ENCODE measurements at regions not wholly inside any gene's neighbourhood (a gene's known extent, or its start where the extent isn't known, plus 50 kb on each side); places are given as distances from the start of the nearest gene placed in this dataset.
"Not testable (repeated sequence)": the region's sequence is repeated elsewhere in the genome, so short reads cannot be mapped to it uniquely, and the experiment has no call there.

- not testable (repeated sequence) for H3K9me3 ChIP-seq (ENCODE audit: control insufficient read depth, low read depth, low read length); DNase-seq; H3K27me3 ChIP-seq (ENCODE audit: control insufficient read depth, insufficient read depth, low read length); H3K36me3 ChIP-seq (ENCODE audit: control insufficient read depth, insufficient read depth, low read length); H3K4me3 ChIP-seq (ENCODE audit: low read length)
- H3K4me1 ChIP-seq (ENCODE audit: control insufficient read depth, insufficient read depth, low read length) = peaks cover 19% of the 10 kb centered on the region
- WGBS (ENCODE audit: insufficient coverage, low lambda C conversion rate) = 100% methylated on average over 1 of the region's 2 CpGs
- peak overlapping the region; percentile 53 for H3K27ac ChIP-seq (ENCODE audit: low read length)
Measured at GRCh38 chr11:3583476-3583875, 58.3 kb downstream of the ART5 start.

GRCh38 chr11:3581389-3581725 lies 60.4 kb downstream of the ART5 start:
- DNase-seq; H3K27ac ChIP-seq (ENCODE audit: low read length); H3K27me3 ChIP-seq (ENCODE audit: control insufficient read depth, insufficient read depth, low read length); H3K9me3 ChIP-seq (ENCODE audit: control insufficient read depth, low read depth, low read length); H3K36me3 ChIP-seq (ENCODE audit: control insufficient read depth, insufficient read depth, low read length): not testable (repeated sequence)
- H3K4me1 ChIP-seq (ENCODE audit: control insufficient read depth, insufficient read depth, low read length) = peaks cover 19% of the 10 kb centered on the region
- WGBS (ENCODE audit: insufficient coverage, low lambda C conversion rate) = no CpG with 5 or more reads among the region's 10 CpGs
- peak overlapping the region; percentile 33 for H3K4me3 ChIP-seq (ENCODE audit: low read length)

GRCh38 chr11:3580487-3581388 lies 61.1 kb downstream of the ART5 start:
- peak overlapping the region; percentile 51 for H3K4me3 ChIP-seq (ENCODE audit: low read length)
- DNase-seq = peak in 1 of 2 donors; percentile 59
- peak overlapping the region; percentile 76 for H3K27ac ChIP-seq (ENCODE audit: low read length)
- H3K9me3 ChIP-seq (ENCODE audit: control insufficient read depth, low read depth, low read length); H3K27me3 ChIP-seq (ENCODE audit: control insufficient read depth, insufficient read depth, low read length); H3K36me3 ChIP-seq (ENCODE audit: control insufficient read depth, insufficient read depth, low read length): not testable (repeated sequence)
- WGBS (ENCODE audit: insufficient coverage, low lambda C conversion rate) = no CpG with 5 or more reads among the region's 92 CpGs
- H3K4me1 ChIP-seq (ENCODE audit: control insufficient read depth, insufficient read depth, low read length) = peaks cover 19% of the 10 kb centered on the region

DNA sequence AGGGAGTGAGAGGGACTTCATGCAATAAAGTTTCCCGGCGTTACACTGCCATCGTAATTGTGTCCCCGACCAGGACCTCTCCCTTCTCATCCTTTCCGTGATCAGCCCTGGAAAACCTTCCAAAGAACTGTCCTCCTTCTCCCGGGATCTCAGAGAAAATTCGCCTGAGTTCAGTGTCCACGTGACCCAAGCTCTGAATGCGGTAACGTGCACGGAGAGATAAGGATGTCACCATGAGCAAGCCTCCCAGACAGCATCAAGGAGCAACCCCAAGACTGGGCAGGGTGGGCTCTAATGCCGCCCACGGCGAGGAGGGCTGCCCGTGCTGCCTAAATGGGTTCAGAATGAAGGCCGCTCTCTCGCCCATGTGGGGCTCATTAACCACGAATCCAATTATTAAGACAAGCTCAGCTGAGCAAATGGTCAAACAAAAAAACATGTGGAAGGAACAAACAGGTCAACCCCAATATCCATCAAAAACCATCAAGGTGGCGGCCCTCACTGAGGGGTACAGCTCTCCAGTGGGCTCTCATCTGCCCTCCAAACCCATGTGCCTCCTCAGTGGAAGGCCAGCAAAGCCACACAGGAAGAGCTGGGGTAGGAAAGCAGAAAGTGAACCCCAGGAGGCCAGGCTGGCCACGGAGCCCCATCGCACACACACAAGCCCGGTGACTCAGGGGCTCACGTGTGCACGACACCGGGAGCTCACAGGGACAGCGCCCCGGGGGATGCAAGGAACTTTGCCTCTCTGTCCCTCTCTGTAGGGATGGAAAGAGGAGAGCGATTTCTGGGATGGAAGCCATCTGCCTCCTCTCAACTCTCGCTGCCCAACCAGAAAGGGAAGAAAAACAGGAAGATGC lies 62.0 kb downstream of the ART5 start:
- Histone ChIP-seq H3K4me1 (ENCODE audit: control insufficient read depth, insufficient read depth, low read length) (peaks cover 18% of the 10 kb centered on the region), H3K4me3 (ENCODE audit: low read length) (peak overlapping the region; percentile 51), H3K27ac (ENCODE audit: low read length) (peak overlapping the region; percentile 80)
- WGBS (ENCODE audit: insufficient coverage, low lambda C conversion rate) = no CpG with 5 or more reads among the region's 29 CpGs
- H3K36me3 ChIP-seq (ENCODE audit: control insufficient read depth, insufficient read depth, low read length); H3K9me3 ChIP-seq (ENCODE audit: control insufficient read depth, low read depth, low read length); H3K27me3 ChIP-seq (ENCODE audit: control insufficient read depth, insufficient read depth, low read length): not testable (repeated sequence)
- DNase-seq = peak; percentile 52 to 70

- peak in 1 of 2 donors; percentile 19 for DNase-seq
- H3K27me3 ChIP-seq (ENCODE audit: control insufficient read depth, insufficient read depth, low read length) = not testable (repeated sequence)
Measured at GRCh38 chr11:3576066-3576604, 65.7 kb downstream of the ART5 start.

GRCh38 chr11:3572976-3573647 lies 68.7 kb downstream of the ART5 start:
- WGBS (ENCODE audit: insufficient coverage, low lambda C conversion rate) = no CpG with 5 or more reads among the region's 7 CpGs
- not testable (repeated sequence) for H3K4me3 ChIP-seq (ENCODE audit: low read length); H3K27me3 ChIP-seq (ENCODE audit: control insufficient read depth, insufficient read depth, low read length); H3K36me3 ChIP-seq (ENCODE audit: control insufficient read depth, insufficient read depth, low read length); H3K9me3 ChIP-seq (ENCODE audit: control insufficient read depth, low read depth, low read length)
- peak overlapping the region; percentile 86 for H3K27ac ChIP-seq (ENCODE audit: low read length)
- peaks cover 12% of the 10 kb centered on the region for H3K4me1 ChIP-seq (ENCODE audit: control insufficient read depth, insufficient read depth, low read length)
- peak in 1 of 2 donors; percentile 59 for DNase-seq

More at GRCh38 chr11:3576066-3576604, 65.7 kb downstream of the ART5 start:
- not testable (repeated sequence) for H3K36me3 ChIP-seq (ENCODE audit: control insufficient read depth, insufficient read depth, low read length); H3K9me3 ChIP-seq (ENCODE audit: control insufficient read depth, low read depth, low read length); H3K27ac ChIP-seq (ENCODE audit: low read length); H3K4me3 ChIP-seq (ENCODE audit: low read length)
- peaks cover 12% of the 10 kb centered on the region for H3K4me1 ChIP-seq (ENCODE audit: control insufficient read depth, insufficient read depth, low read length)
- no CpG with 5 or more reads among the region's 12 CpGs for WGBS (ENCODE audit: insufficient coverage, low lambda C conversion rate)

- Histone ChIP-seq H3K4me1 (ENCODE audit: control insufficient read depth, insufficient read depth, low read length) (peaks cover 12% of the 10 kb centered on the region), H3K27ac (ENCODE audit: low read length) (peak overlapping the region; percentile 75)
- H3K4me3 ChIP-seq (ENCODE audit: low read length); H3K27me3 ChIP-seq (ENCODE audit: control insufficient read depth, insufficient read depth, low read length); H3K36me3 ChIP-seq (ENCODE audit: control insufficient read depth, insufficient read depth, low read length); H3K9me3 ChIP-seq (ENCODE audit: control insufficient read depth, low read depth, low read length): not testable (repeated sequence)
- DNase-seq = peak; percentile 58 to 74
- no CpG with 5 or more reads among the region's 2 CpGs for WGBS (ENCODE audit: insufficient coverage, low lambda C conversion rate)
Measured at GRCh38 chr11:3571752-3572151, 70.0 kb downstream of the ART5 start.

GRCh38 chr11:3565838-3566237 lies 76.0 kb downstream of the ART5 start:
- WGBS (ENCODE audit: insufficient coverage, low lambda C conversion rate) = 100% methylated on average over 1 of the region's 3 CpGs
- H3K4me3 ChIP-seq (ENCODE audit: low read length); H3K36me3 ChIP-seq (ENCODE audit: control insufficient read depth, insufficient read depth, low read length): not testable (repeated sequence)

GRCh38 chr11:3564383-3564782 lies 77.4 kb downstream of the ART5 start:
- not testable (repeated sequence) for H3K4me3 ChIP-seq (ENCODE audit: low read length); H3K9me3 ChIP-seq (ENCODE audit: control insufficient read depth, low read depth, low read length); H3K27me3 ChIP-seq (ENCODE audit: control insufficient read depth, insufficient read depth, low read length); H3K36me3 ChIP-seq (ENCODE audit: control insufficient read depth, insufficient read depth, low read length); H3K27ac ChIP-seq (ENCODE audit: low read length); H3K4me1 ChIP-seq (ENCODE audit: control insufficient read depth, insufficient read depth, low read length)
- no CpG with 5 or more reads among the region's 1 CpG for WGBS (ENCODE audit: insufficient coverage, low lambda C conversion rate)
- peak in 1 of 2 donors; percentile 16 for DNase-seq

More at GRCh38 chr11:3565838-3566237, 76.0 kb downstream of the ART5 start:
- not testable (repeated sequence) for H3K4me1 ChIP-seq (ENCODE audit: control insufficient read depth, insufficient read depth, low read length); H3K9me3 ChIP-seq (ENCODE audit: control insufficient read depth, low read depth, low read length); H3K27me3 ChIP-seq (ENCODE audit: control insufficient read depth, insufficient read depth, low read length); H3K27ac ChIP-seq (ENCODE audit: low read length); DNase-seq

DNA sequence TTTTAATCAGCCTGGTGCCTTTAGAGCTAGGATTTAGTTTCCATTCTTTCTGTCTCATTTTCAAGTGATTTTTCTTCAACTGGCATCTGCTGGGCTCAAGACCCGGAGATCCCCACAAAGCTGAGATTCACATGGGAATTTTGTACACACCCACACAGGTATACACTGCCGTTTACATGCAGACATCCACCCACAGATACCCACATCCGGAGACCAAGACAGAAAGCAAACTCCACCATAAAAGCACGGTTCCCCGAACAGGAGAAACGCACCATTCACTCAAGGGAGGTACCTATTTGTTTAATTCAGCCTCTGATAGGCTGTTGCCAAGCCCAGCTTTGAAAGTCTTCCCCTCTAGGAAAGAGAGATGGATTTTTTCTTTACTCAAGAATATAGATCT lies 87.2 kb downstream of the ART5 start:
- WGBS (ENCODE audit: insufficient coverage, low lambda C conversion rate) = no CpG with 5 or more reads among the region's 6 CpGs
- not testable (repeated sequence) for H3K9me3 ChIP-seq (ENCODE audit: control insufficient read depth, low read depth, low read length); H3K36me3 ChIP-seq (ENCODE audit: control insufficient read depth, insufficient read depth, low read length); H3K27ac ChIP-seq (ENCODE audit: low read length); H3K4me3 ChIP-seq (ENCODE audit: low read length); H3K27me3 ChIP-seq (ENCODE audit: control insufficient read depth, insufficient read depth, low read length); H3K4me1 ChIP-seq (ENCODE audit: control insufficient read depth, insufficient read depth, low read length); DNase-seq
